Stimulated activated naive CD4-positive, alpha-beta T cell treated with Interleukin-2 at 50 U/mL for 16 hours (primary cell): ENCODE measurements at regions not wholly inside any gene's neighbourhood (a gene's known extent, or its start where the extent isn't known, plus 50 kb on each side); places are given as distances from the start of the nearest gene placed in this dataset.

ENCODE experiments used
- DNase-seq: peaks from one replicate; lab custom pipeline; 2025; lab: John Stamatoyannopoulos, UW

- DNase-seq: no peak
These were observed 172.3 kb upstream of the TBCA start for GRCh38 chr5:77948476-77948875.

- DNase-seq: no peak
These were observed 170.9 kb upstream of the TBCA start for GRCh38 chr5:77947041-77947428.

DNA sequence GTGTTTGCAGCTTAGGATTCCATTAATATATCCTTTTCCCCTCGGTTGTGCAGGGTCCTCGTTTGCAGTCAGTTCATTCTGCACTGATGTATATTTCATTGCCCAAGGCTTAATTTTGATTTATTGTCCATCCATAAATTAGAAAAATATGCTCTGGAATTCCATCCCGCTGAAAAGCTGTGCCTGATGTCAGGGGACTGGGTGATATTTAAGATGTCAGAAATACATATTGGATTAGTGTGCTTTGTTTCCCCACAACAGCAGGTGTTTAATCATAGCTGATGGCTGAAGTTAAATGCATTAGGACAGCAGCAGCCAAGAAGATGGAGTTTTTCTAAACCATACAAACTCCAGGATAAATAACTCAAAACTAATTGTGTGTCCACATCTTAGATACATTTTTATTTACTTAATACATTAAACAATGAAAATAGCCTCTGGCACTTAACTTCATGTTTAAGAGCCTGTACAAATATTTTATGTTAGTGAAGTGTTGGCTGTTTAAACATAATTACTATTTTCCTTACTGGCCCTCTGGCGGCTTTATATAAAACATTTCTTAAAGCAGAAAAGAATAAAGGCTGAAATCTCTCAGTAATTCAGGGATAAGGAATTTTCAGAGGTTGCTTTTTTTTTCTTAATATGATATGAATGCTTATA is 170.4 kb upstream of the TBCA start:
- DNase-seq: no peak

- DNase-seq: no peak
These were observed 169.7 kb upstream of the TBCA start for GRCh38 chr5:77945874-77946273.

- no peak for DNase-seq
These were observed 168.7 kb upstream of the TBCA start for GRCh38 chr5:77944757-77945340.

DNA sequence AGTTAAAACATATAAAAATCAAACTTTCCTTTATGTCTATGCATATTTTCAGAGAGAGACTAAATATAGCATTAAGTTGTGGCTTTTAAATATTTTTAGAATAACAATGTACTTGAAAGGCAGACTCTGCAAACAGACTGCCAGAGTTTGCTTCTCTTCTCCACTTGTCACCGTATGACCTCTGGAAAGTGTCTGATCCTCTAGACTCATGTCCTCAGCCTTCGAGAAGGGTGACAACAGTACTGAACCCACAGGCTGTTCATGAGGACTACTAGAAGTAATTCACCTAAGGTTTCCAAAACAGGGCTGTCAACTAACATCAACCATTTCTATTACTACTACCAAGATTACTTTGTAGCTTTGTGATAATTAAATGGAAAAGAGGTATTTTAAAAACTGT is 167.7 kb upstream of the TBCA start:
- no peak for DNase-seq

DNA sequence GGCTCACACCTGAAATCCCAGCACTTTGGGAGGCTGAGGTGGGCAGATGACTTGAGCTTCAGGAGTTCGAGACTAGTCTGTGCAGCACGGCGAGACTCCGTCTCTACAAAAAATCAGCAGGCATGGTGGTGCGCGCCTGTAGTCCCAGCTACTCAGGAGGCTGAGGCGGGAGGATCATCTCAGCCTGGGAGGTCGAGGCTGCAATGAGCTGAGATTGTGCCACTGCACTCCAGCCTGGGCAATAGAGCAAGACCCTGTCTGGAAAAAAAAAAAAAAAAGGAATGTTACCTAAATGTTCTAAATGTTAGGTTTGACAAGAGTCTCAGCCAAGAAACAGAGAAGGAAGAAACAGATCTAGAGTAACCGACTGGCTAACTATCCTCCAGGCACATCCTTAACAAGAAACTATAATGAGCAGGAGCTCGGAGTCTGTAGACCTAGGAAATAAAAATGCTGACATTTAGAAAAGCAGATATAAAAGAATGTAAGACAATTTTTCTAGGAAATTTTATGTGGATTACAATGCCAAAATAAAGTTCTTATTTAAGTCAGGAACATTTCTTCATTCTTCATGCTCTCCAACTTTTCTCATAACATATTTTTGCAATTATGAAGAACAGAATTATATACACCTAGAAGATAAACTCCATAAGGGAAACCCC is 166.6 kb upstream of the TBCA start:
- no peak for DNase-seq

DNA sequence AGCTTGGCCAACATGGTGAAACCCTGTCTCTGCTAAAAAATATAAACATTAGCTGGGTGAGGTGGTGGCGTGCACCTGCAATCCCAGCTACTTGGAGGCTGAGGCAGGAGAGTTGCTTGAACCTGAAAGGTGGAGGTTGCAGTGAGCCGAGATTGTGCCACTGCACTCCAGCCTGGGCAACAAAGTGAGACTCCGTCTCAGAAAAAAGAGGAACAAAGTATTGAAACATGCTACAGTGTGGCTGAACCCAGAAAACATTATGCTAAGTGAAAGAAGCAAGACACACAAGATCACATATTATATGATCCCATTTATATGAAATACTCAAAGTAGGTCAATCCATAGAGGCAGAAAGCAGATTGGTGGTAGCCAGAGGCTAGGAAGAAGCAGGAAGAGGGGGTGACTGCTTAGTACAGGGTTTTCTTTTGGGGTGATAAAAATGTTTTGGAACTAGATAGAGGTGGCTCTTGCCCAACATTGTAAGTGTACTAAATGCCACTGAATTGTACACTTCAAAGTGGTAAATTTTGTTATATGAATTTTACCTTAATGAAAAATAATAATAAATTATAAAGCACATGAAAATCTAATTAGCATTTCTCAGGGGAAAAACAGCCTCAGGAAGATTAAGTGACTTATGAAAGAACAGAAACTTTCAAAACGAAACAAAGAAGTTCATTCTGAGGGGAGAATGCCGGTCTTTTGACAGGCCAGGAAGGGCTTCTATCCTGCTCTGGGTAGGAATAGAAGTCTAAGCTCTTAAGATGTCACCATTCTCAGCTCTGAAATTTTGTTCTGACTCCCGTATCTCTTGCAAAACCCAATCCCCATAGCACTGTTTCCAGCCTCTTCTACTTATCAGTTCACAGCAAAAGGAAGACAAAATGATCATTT is 161.1 kb upstream of the TBCA start:
- DNase-seq: no peak

GRCh38 chr5:77936365-77936693 is 160.2 kb upstream of the TBCA start:
- no peak for DNase-seq

- peak; percentile 1 for DNase-seq
These were observed 159.6 kb upstream of the TBCA start for GRCh38 chr5:77935506-77936364.

DNA sequence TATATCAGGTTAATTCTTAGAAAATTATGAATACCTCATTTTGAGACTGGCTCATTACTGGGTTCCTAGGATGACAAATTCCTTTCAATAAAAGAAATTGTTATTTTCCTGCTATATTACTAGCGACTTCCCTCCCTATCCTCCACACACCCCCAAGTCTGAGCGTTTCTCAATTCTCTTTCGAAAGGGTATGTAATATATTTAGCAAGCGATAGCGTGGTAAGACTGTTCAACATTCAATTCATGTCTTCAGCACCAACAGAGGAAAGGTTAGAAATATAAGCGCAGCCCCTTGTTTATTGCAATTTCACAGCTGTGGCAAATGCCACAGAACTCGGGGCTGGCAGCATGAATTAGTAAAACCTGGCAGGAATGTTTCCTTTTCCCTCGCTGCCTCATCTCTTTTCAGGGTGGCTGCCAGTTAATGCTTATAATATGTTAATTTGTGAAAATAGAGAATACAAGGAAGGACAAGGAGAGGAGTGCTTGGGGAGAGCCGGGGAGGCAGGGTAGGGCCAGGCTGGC is 152.7 kb upstream of the TBCA start:
- no peak for DNase-seq

- DNase-seq: no peak
These were observed 150.2 kb upstream of the TBCA start for GRCh38 chr5:77926337-77926736.

- no peak for DNase-seq
These were observed 149.4 kb upstream of the TBCA start for GRCh38 chr5:77925503-77925902.

DNA sequence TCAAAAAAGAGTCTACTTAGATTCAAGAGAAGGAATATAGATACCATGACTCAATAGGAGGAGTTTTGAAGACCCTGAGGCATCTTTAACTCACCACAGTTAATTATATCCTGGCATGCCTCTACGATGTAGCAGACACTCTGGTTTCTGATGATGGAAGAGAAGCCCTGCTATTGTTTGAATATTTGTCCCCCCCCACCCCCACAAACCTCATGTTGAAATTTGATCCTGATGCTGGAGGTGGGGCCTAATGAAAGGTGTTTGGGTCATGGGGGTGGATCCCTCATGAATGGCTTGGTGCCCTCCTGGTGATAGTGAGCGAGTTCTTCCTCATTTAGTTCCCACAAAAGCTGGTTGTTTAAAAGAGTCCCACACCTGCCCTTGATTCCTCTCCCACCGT is 147.9 kb upstream of the TBCA start:
- no peak for DNase-seq

- DNase-seq: no peak
These were observed 147.5 kb upstream of the TBCA start for GRCh38 chr5:77923666-77924065.

DNA sequence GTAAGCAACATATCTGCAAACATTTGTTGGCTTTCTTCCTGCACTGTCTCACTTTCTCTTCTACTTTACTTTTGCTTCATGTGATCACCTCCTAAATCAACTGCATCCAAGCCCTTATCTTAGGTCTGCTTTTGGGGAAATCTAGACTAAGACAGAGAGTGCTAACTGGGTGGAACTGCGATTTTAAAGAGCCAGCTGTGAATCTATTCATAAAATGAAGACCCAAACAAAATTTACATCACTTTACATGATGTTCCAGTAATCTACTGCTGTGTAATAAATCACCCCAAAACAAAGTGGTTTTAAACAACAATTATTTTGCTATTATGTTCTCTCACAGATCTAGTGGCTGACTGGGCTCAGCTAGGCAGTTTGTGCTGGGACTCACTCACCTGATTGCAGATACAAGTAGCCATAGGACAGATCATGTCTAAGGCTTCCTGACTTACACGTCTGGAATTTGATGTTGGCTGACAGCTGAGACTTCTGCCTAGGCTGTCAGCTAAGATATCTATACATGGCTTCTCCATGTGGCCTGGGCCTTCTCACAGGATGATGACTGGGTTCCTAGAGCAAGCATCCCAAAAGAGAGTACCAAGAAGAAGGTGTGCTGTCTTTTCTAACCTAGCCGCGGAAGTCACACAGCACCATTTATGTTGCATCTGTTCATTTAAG is 145.1 kb upstream of the TBCA start:
- DNase-seq: no peak

DNA sequence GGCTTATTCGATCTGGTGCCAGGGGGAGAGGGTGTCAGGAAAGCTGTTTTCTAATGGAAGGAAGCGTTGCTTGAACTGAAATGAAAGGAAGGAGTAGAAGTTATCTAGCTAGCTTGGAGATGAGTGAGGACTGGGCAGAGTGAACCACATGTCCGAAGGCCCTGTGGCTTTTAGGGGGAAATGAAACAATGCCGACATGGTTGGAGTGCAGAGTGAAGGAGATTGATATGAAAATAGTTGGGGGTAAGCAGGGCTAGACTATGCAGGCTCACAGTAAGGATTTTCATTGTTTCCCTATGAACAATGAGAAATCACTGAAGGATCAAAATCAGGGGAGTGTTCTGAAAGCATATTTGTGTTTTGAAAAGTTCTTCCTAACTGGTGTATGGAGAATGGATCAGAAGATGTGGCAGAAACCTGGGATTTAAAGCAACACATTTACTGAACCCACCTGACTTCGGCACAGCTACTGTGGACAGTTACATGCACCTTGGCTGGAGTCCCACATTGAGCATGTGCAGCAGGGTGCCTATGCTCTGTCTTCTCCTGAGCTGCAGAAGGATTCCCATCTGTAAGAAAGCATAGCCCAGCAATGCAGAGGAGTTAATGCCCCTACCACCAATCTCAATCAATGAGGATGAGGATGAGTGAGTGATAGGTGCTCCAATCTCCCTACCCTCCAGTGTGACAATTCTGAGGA is 144.4 kb upstream of the TBCA start:
- no peak for DNase-seq

DNA sequence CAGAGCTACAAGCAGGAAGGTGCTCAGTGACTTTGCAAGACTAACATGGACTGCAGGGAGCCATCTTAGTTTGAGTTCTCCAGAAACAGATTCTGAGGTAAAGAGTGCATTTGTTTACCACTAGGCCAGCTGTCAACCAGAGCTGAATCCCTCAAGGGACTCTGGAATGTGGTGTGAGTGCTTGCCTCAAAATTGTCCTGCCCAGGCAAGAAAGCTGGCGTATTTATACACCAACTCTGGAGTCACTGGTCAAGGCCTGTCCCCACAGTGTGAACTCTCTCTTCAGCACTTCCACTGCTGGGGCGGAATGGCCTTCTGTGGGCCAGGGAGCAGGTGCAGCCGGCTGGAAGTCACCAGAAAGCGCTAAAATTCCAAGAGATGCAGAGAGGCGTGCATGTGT is 139.2 kb upstream of the TBCA start:
- DNase-seq: no peak

GRCh38 chr5:77912721-77913120 is 136.6 kb upstream of the TBCA start:
- no peak for DNase-seq

- no peak for DNase-seq
These were observed 134.6 kb upstream of the TBCA start for GRCh38 chr5:77910602-77911188.
